Renal cortex interstitium (tissue), 11 donors: ENCODE measurements at regions not wholly inside any gene's neighbourhood (a gene's known extent, or its start where the extent isn't known, plus 50 kb on each side); places are given as distances from the start of the nearest gene placed in this dataset.
"Not testable (repeated sequence)": the region's sequence is repeated elsewhere in the genome, so short reads cannot be mapped to it uniquely, and the experiment has no call there.

Experiments
- DNase-seq, 11 donors: peaks; one replicate each; pipeline ENCODE4 v3.0.0-alpha.2; 2013; ENCODE audit warnings: low read depth in 9 of 11, low spot score in 4 of 11; ENCODE audit errors: extremely low read depth in 1 of 11

GRCh38 chr12:93976024-93976423, 172.4 kb upstream of the PLXNC1 start:
- DNase-seq: no peak

- no peak for DNase-seq
Observed at GRCh38 chr12:93977081-93977480, 171.3 kb upstream of the PLXNC1 start.

GRCh38 chr12:93978553-93978952, 169.8 kb upstream of the PLXNC1 start:
- DNase-seq: no peak

DNA sequence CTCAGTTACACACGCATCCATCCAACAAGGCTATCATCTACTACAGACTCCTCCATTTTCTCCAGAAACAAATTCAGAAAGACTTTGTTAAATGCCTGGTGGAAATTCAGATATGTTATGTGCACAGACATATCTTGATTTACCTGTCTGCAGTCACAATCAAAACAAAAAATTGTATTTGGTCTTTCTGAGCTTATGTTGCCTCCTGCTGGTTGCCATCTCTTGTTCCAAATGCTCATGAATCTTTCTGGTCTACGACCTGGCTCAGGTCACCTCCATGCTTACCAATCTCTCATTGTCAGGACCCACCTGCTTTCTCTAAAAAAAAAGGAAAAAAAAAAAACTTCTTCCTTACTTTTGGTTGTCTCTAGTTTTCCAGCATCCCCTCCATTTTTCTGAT, 169.2 kb upstream of the PLXNC1 start:
- peak in 1 of 11 donors; percentile 7 for DNase-seq

DNA sequence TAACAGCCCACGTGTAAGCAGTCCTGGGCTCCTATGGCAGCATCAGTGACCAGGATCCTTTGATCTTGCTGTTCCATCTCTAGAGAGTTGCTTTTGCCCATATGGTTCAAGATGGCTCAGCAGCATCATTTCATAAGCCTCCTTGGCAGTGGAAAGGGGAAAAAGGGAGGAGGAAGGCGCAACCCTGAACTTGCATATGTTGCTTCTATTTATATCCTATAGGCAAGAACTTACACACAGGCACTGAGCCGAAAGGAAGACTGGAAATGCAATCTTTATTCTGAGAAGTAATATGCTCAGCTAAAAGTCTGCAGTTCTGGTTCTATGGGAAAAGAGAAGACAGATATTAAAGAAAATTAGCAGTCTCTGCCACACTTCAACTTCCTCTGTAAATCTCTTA, 167.7 kb upstream of the PLXNC1 start:
- no peak for DNase-seq

DNA sequence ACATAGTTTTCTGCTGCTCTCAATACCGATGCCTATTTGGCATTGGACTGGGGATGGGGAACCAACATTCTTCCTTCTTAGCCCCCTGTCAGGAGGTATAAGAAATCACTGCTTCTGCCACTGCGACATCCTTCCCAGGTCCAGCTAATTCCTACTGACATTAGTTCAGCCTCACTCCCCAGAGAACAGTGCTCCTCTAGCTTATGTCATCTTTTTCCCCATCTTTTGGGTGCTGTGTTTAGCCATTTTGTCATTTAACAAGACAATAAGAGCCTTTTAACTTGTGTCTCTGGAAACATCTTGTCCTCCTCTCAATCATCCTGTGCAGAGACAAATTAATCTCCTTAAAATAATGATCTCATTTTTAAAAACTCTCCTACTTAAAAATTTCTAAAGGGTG, 167.0 kb upstream of the PLXNC1 start:
- DNase-seq: no peak

DNA sequence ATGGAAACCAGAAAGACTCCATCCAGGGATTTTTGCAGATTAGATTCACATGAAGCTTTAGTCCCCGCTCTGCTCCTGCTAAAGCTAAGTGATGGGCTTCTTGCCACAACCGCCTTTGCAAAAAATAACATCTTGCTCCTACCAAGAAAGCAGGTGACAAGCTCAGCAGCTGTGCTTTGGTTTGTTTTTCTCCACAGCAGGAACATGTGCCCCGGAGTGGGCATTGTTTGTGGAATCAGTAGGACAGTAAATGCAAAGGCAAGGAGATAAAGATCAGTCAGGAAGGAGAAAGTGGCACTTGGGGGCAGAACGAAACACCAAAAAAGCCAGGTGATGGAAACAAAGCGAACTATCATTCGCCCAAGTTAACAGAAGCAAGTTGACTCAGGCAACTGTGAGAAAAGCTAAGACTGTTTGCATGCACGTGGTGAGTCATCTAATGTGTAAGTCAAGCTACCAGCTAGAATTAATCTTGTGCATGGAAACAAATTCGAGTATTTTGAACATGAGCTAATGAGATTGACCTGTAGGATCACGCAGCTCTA, 165.5 kb upstream of the PLXNC1 start:
- DNase-seq: no peak

GRCh38 chr12:93984005-93984404, 164.4 kb upstream of the PLXNC1 start:
- no peak for DNase-seq

GRCh38 chr12:93989949-93990348, 158.4 kb upstream of the PLXNC1 start:
- DNase-seq: peak in 1 of 11 donors; percentile 8

DNA sequence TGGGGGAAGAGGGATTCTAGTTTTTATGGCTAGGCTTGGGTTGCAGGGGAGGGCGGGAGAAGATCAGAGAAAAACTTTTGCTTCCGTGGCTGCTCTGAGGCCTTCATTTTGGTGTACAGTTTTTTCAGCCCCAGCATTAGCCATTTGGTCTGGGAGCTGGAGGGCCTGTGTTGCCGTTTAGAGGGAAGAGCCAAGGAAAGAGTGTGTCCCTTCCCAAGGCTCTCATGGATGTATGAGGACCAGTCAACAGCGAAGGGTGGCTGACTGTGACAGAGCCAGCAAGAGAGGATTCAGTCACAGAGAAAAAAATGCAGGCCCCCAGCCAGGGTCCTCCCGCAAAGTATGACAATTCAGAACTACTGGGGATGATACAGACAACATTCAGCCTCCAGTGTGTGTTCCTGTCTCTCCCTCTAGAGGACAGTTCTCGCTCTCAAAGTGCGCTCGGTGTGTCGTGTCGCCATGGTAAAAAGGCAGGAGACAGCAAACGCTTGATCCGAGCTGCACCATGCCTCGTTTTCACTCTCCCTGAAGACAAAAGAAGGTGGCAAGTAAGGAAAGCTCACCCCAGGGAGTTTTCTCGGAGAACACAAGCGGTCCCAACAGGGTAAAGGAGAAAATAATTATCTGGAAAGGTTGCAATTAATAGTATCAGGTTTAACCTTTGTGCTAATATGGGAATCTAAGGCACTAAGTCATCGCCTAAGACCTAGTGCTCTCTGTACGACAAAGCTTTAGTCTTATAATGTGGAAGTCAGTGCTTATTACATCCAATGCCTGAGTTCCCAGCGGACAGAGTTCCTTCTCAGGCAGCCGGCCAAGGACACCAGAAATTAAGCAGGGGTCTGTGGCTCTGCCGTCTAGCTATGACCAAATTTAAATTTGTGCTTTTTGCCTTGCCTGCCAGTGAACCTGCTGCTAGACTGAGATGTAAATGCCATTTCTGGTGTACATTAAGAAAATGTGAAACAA, 157.3 kb upstream of the PLXNC1 start:
- peak; percentile 20 to 68 (median 42) for DNase-seq

DNA sequence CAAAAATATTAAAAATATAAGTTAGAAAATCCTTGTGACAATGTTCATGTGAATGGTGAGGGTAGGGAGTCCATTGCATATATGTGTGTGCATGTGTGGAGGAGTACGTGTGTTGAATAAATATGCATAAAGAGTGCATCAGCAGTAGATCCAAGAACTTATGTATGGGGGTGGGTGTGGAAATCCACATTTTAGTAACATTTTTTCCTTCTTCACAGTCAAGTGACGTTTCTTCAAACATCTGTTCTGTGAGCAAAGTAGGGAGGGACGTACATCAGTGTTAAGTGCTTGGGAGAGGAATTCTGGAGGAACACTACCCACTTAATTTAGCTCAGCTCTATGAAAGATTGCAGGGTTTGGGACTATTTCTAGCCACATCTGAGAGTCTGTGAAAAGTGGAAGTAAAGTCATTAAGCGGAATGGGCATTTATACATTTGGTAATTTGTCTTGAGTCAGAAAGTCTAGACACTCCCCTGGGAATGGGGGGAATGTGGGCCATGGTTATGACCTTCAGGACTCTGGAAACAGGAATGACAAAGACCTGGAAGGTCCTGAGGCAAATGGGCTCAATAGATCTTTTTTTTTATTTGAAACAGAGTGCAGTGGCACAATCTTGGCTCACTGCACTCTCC, 156.4 kb upstream of the PLXNC1 start:
- no peak for DNase-seq

DNA sequence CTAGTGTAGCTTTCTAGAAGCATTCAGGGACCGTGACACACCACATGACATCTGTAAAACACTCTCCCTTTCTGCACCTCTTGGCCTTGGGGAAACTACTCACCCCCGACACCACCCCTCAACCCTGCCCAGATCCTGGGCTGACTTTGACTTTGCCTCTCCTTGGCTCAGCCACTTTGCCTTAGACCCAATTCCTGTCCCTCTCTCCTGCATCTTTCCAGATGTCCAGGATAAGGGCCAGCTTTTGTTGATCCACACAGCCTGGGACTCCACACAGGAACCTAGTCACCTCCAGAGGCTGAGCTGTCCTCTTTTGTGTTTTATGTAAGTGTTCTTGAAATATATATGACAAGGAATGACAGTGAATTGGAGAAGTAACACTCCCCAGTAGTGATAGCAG, 153.7 kb upstream of the PLXNC1 start:
- DNase-seq: no peak

DNA sequence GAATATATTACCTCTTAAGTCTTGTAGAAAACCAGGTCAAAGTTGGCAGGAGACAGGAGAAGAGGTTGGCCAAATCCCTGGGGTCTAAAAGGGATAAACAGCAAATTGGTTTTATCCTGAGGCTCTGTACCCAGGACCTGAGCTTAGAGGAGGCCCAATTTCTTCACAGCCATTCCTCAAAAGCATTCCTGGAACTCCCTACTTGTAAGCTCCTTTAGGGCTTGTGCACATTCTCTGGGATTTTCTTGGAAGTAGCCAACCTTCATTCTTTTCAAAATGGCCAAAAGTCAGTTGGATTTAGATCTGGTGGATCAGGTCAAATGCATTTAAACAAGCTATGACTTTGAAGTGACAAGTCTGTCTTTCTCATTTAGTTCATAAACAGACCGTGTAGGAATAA, 152.1 kb upstream of the PLXNC1 start:
- no peak for DNase-seq

DNA sequence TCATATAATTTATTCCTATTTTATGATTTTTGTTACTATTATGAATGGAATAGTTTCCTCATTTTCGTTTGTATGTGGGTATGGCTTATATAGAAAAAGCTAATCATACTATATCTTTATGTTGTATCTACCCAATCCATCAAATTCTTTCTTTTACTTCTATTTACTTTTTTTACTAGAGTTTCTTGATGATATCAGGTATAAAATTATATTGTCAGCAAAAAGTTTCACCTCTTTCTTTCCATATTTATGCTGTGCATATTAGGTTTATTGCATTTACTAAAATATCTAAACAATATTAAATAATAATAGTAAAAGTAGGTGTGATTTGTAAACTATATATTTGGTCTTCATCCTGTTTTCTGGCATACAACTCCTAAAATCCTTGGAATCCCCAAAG, 146.7 kb upstream of the PLXNC1 start:
- no peak for DNase-seq

- DNase-seq: not testable (repeated sequence)
Observed at GRCh38 chr12:94002925-94003324, 145.5 kb upstream of the PLXNC1 start.

- DNase-seq: not testable (repeated sequence)
Observed at GRCh38 chr12:94007833-94008232, 140.5 kb upstream of the PLXNC1 start.

DNA sequence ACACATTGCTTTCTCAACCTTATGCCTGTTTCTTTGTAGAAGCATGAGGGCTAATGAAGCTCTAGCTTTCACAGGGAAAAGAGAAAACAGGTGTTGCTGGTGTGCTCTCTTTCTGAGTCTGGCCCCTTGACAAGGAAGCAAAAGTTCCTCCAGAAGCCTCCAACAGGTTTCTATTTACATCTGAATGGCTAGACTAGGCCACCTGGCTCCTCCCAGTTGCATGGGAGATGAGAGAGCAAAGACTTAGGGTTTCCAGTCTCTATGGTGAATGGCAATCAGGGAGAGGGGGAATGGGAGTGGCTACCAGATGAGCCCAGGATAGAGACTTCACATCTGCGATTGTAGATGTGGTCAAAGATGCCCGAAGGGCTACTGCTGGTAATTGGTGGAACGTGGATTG, 138.1 kb upstream of the PLXNC1 start:
- no peak for DNase-seq

GRCh38 chr12:94012071-94012470, 136.3 kb upstream of the PLXNC1 start:
- no peak for DNase-seq

GRCh38 chr12:94012590-94012989, 135.8 kb upstream of the PLXNC1 start:
- no peak for DNase-seq

DNA sequence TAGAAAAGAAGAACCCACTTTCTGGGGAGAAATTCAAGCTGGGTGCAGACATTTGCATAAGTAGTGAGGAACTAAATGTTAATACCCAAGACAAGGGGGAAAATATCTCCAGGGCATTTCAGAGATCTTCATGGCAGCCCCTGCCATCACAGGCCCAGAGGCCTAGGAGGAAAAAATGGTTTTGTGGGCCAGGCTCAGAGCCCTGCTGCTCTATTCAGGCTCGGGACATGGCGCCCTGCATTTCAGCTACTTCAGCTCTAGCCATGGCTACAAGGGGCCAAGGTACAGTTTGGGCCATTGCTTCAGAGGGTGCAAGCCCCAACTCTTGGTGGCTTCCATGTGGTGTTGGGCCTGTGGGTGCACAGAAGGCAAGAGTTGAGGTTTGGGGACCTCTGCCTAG, 131.1 kb upstream of the PLXNC1 start:
- DNase-seq: not testable (repeated sequence)
